Naive thymus-derived CD4-positive, alpha-beta T cell (primary cell): ENCODE measurements at regions not wholly inside any gene's neighbourhood (a gene's known extent, or its start where the extent isn't known, plus 50 kb on each side); places are given as distances from the start of the nearest gene placed in this dataset.

Experiments
- ATAC-seq: fragments of 150-1000 bp; cut with Tn5 transposase; 2 replicates; pipeline ENCODE4 v1.10.0; 2021; ENCODE audit warnings: mild to moderate bottlenecking, moderate library complexity
- CTCF ChIA-PET: fragments of 350-600 bp; sonication (Branson Sonifier 250); formaldehyde crosslinking; loops from one replicate; lab custom pipeline; 2021; ENCODE audit warnings: antibody characterized with exemption; lab: Charles Lee
- POLR2A ChIA-PET: fragments of 350-600 bp; sonication (Branson Sonifier 250); formaldehyde crosslinking; loops from one replicate; lab custom pipeline; 2021; ENCODE audit warnings: antibody characterized with exemption, inconsistent platforms; lab: Charles Lee
- DNase-seq, 9 donors: peaks; one replicate each; pipeline versions ENCODE4 v3.0.0 to v3.0.0-alpha.2; 2020 to 2022; ENCODE audit warnings: mixed read lengths in 1 of 9
- H3K27ac ChIP-seq: one replicate; pipeline ENCODE4 v1.7.0; 2013; ENCODE audit warnings: mild to moderate bottlenecking, low read depth, low read length, moderate library complexity
- H3K27me3 ChIP-seq, 2 donors: one replicate each; pipeline ENCODE4 v1.7.0; 2013; ENCODE audit warnings: low read length in 2 of 2, mild to moderate bottlenecking in 2 of 2, moderate library complexity in 2 of 2; ENCODE audit not compliant: control insufficient read depth in 2 of 2, insufficient read depth in 2 of 2
- H3K36me3 ChIP-seq, 3 experiments: 1 replicate in 2 of 3; 2 replicates in 1 of 3; pipeline ENCODE4 v1.7.0; 2013; ENCODE audit warnings: low read length in 3 of 3, mild to moderate bottlenecking in 3 of 3, moderate library complexity in 1 of 3; ENCODE audit not compliant: insufficient read depth in 3 of 3, control insufficient read depth in 2 of 3
- H3K4me1 ChIP-seq, 2 donors: one replicate each; pipeline ENCODE4 v1.7.0; 2013; ENCODE audit warnings: low read length in 2 of 2, mild to moderate bottlenecking in 2 of 2, moderate library complexity in 1 of 2; ENCODE audit not compliant: control insufficient read depth in 2 of 2, insufficient read depth in 2 of 2
- H3K4me3 ChIP-seq: 2 replicates; pipeline ENCODE4 v1.7.0; 2013; ENCODE audit warnings: mild to moderate bottlenecking, low read length
- H3K9me3 ChIP-seq, 3 experiments: 1 replicate in 2 of 3; 2 replicates in 1 of 3; pipeline ENCODE4 v1.7.0; 2013; ENCODE audit warnings: low read length in 3 of 3; ENCODE audit not compliant: control insufficient read depth in 2 of 3
- H3K27ac Mint-ChIP-seq, 9 donors: one replicate each; pipeline ENCODE4 v1.8.0; 2020 to 2022; ENCODE audit warnings: mixed read lengths in 9 of 9, mild to moderate bottlenecking in 8 of 9, moderate library complexity in 5 of 9, inconsistent platforms in 2 of 9
- H3K27me3 Mint-ChIP-seq, 5 donors: one replicate each; pipeline ENCODE4 v1.8.0; 2021 to 2022; ENCODE audit warnings: mixed read lengths in 5 of 5, mild to moderate bottlenecking in 1 of 5
- H3K36me3 Mint-ChIP-seq, 5 donors: one replicate each; pipeline ENCODE4 v1.8.0; 2020 to 2022; ENCODE audit warnings: mixed read lengths in 5 of 5, mild to moderate bottlenecking in 3 of 5, inconsistent platforms in 1 of 5
- H3K4me1 Mint-ChIP-seq, 7 donors: one replicate each; pipeline ENCODE4 v1.8.0; 2020 to 2022; ENCODE audit warnings: mixed read lengths in 7 of 7, mild to moderate bottlenecking in 3 of 7, inconsistent platforms in 1 of 7
- H3K4me3 Mint-ChIP-seq, 10 donors: one replicate each; pipeline ENCODE4 v1.8.0; 2020 to 2022; ENCODE audit warnings: mild to moderate bottlenecking in 10 of 10, mixed read lengths in 10 of 10, moderate library complexity in 6 of 10, inconsistent platforms in 2 of 10
- H3K9me3 Mint-ChIP-seq, 11 donors: one replicate each; pipeline ENCODE4 v1.8.0; 2020 to 2022; ENCODE audit warnings: mixed read lengths in 11 of 11, mild to moderate bottlenecking in 4 of 11, inconsistent platforms in 1 of 11, moderate library complexity in 1 of 11
- intact Hi-C, 2 donors: fragments of 100-400 bp; cut with micrococcal nuclease; formaldehyde crosslinking; loops; one replicate each; pipeline ENCODE4 v1.15.1; 2023

- no peak overlapping the region for H3K27ac Mint-ChIP-seq
- ChIA-PET POLR2A (no interaction called here), CTCF (no interaction called here)
- no peaks in the 10 kb centered on the region for H3K36me3 Mint-ChIP-seq
- Histone ChIP-seq H3K9me3 (no peaks in the 10 kb centered on the region), H3K4me3 (no peak overlapping the region), H3K36me3 (no peaks in the 10 kb centered on the region), H3K27me3 (no peaks in the 10 kb centered on the region), H3K27ac (no peak overlapping the region), H3K4me1 (no peaks in the 10 kb centered on the region)
- intact Hi-C loops, result no loop called here
- H3K9me3 Mint-ChIP-seq, result peaks cover 0 to 4% (median 0%) of the 10 kb centered on the region in 11 donors
- DNase-seq, result no peak
- H3K4me1 Mint-ChIP-seq, result no peaks in the 10 kb centered on the region
- H3K4me3 Mint-ChIP-seq, result no peak overlapping the region
- peaks cover 0 to 10% (median 0%) of the 10 kb centered on the region in 5 donors for H3K27me3 Mint-ChIP-seq
- no peak for ATAC-seq
Observed at GRCh38 chr6:133187114-133187513, 54.0 kb upstream of the EYA4 start.

GRCh38 chr6:133187657-133188453, 53.3 kb upstream of the EYA4 start:
- Mint-ChIP-seq H3K9me3 (peaks cover 0 to 4% (median 0%) of the 10 kb centered on the region in 11 donors), H3K27me3 (peaks cover 0 to 10% (median 0%) of the 10 kb centered on the region in 5 donors), H3K4me1 (no peaks in the 10 kb centered on the region), H3K36me3 (no peaks in the 10 kb centered on the region), H3K4me3 (no peak overlapping the region), H3K27ac (no peak overlapping the region)
- ATAC-seq (no peak), DNase-seq (no peak)
- Histone ChIP-seq H3K9me3 (no peaks in the 10 kb centered on the region), H3K27me3 (no peaks in the 10 kb centered on the region), H3K27ac (no peak overlapping the region), H3K36me3 (no peaks in the 10 kb centered on the region), H3K4me1 (no peaks in the 10 kb centered on the region), H3K4me3 (no peak overlapping the region)
- ChIA-PET POLR2A (no interaction called here), CTCF (no interaction called here)
- intact Hi-C loops, result no loop called here

GRCh38 chr6:133190912-133191311, 50.2 kb upstream of the EYA4 start:
- H3K4me1 Mint-ChIP-seq, result no peaks in the 10 kb centered on the region
- CTCF ChIA-PET, result no interaction called here
- no peak for ATAC-seq

GRCh38 chr6:133191323-133191722, 49.8 kb upstream of the EYA4 start:
- no peaks in the 10 kb centered on the region for H3K4me1 Mint-ChIP-seq
- Histone ChIP-seq H3K9me3 (no peaks in the 10 kb centered on the region), H3K36me3 (no peaks in the 10 kb centered on the region), H3K27me3 (no peaks in the 10 kb centered on the region), H3K4me3 (no peak overlapping the region), H3K4me1 (no peaks in the 10 kb centered on the region), H3K27ac (no peak overlapping the region)
- CTCF ChIA-PET, result no interaction called here
- H3K4me3 Mint-ChIP-seq, result no peak overlapping the region
- DNase-seq (no peak), ATAC-seq (no peak)
- H3K9me3 Mint-ChIP-seq, result peaks cover 0 to 18% (median 4%) of the 10 kb centered on the region in 11 donors
- intact Hi-C loops, result no loop called here
- peaks cover 0 to 7% (median 0%) of the 10 kb centered on the region in 5 donors for H3K27me3 Mint-ChIP-seq
- no peak overlapping the region for H3K27ac Mint-ChIP-seq
- H3K36me3 Mint-ChIP-seq, result no peaks in the 10 kb centered on the region
- POLR2A ChIA-PET, result no interaction called here

More at GRCh38 chr6:133190912-133191311, 50.2 kb upstream of the EYA4 start:
- Histone ChIP-seq H3K4me1 (no peaks in the 10 kb centered on the region), H3K4me3 (no peak overlapping the region), H3K9me3 (no peaks in the 10 kb centered on the region), H3K27me3 (no peaks in the 10 kb centered on the region), H3K36me3 (no peaks in the 10 kb centered on the region), H3K27ac (no peak overlapping the region)
- Mint-ChIP-seq H3K36me3 (no peaks in the 10 kb centered on the region), H3K27me3 (peaks cover 0 to 7% (median 0%) of the 10 kb centered on the region in 5 donors), H3K27ac (no peak overlapping the region), H3K9me3 (peaks cover 0 to 18% (median 4%) of the 10 kb centered on the region in 11 donors), H3K4me3 (no peak overlapping the region)
- intact Hi-C loops, result no loop called here
- DNase-seq, result no peak
- POLR2A ChIA-PET, result no interaction called here
